Keratinocyte (primary cell): ENCODE measurements at regions not wholly inside any gene's neighbourhood (a gene's known extent, or its start where the extent isn't known, plus 50 kb on each side); places are given as distances from the start of the nearest gene placed in this dataset.

Source experiments
- DNase-seq: peaks from one replicate; pipeline ENCODE4 v3.0.0-alpha.2; 2011; ENCODE audit warnings: low read depth, missing footprints, low spot score
- FAIRE-seq: peaks from 2 replicates; lab custom pipeline; 2011; peaks lifted over from hg19 to GRCh38; lab: Jason Lieb, UNC
- H2AFZ ChIP-seq: 2 replicates; pipeline ENCODE4 v1.6.0; 2012; ENCODE audit warnings: low read length, control low read depth, inconsistent platforms; ENCODE audit not compliant: control insufficient read depth
- H3K27ac ChIP-seq: 2 replicates; pipeline ENCODE4 v1.5.1; 2011; ENCODE audit warnings: low read length; ENCODE audit not compliant: control insufficient read depth, insufficient read depth
- H3K27me3 ChIP-seq: 3 replicates; pipeline ENCODE4 v1.6.0; 2011; ENCODE audit warnings: low read length; ENCODE audit not compliant: control insufficient read depth, insufficient read depth; ENCODE audit errors: extremely low read depth
- H3K36me3 ChIP-seq, 2 experiments: 2 replicates in 1 of 2; 3 replicates in 1 of 2; pipeline ENCODE4 v1.5.1; 2011; ENCODE audit warnings: low read length in 2 of 2, mild to moderate bottlenecking in 1 of 2; ENCODE audit not compliant: control insufficient read depth in 2 of 2, insufficient read depth in 2 of 2; ENCODE audit errors: extremely low read depth in 1 of 2
- H3K4me1 ChIP-seq: 3 replicates; pipeline ENCODE4 v1.5.1; 2011; ENCODE audit warnings: low read length; ENCODE audit not compliant: control insufficient read depth, insufficient read depth; ENCODE audit errors: extremely low read depth
- H3K4me2 ChIP-seq: 3 replicates; pipeline ENCODE4 v1.6.0; 2011; ENCODE audit warnings: low read depth, low read length; ENCODE audit not compliant: control insufficient read depth, insufficient read depth; ENCODE audit errors: extremely low read depth
- H3K4me3 ChIP-seq, 3 experiments: fragments of 200-600 bp in 1 of 3; sonication (generic) in 1 of 3; 2 replicates in 2 of 3; 3 replicates in 1 of 3; pipeline ENCODE4 v1.5.1; 2011 to 2016; ENCODE audit warnings: low read length in 3 of 3, mild to moderate bottlenecking in 3 of 3, control low read depth in 2 of 3, inconsistent platforms in 1 of 3, low read depth in 1 of 3, mixed read lengths in 1 of 3, mixed run types in 1 of 3, moderate library complexity in 1 of 3; ENCODE audit not compliant: control insufficient read depth in 2 of 3, insufficient read depth in 2 of 3; ENCODE audit errors: extremely low read depth in 1 of 3
- H3K79me2 ChIP-seq: 2 replicates; pipeline ENCODE4 v1.6.0; 2012; ENCODE audit warnings: low read length; ENCODE audit not compliant: control insufficient read depth, insufficient read depth
- H3K9ac ChIP-seq: 3 replicates; pipeline ENCODE4 v1.6.0; 2011; ENCODE audit warnings: low read length; ENCODE audit not compliant: control insufficient read depth, insufficient read depth; ENCODE audit errors: extremely low read depth
- H3K9me1 ChIP-seq: 3 replicates; pipeline ENCODE4 v1.6.0; 2011; ENCODE audit warnings: low read length; ENCODE audit not compliant: control insufficient read depth, insufficient read depth; ENCODE audit errors: extremely low read depth
- H3K9me3 ChIP-seq: 2 replicates; pipeline ENCODE4 v1.5.1; 2012; ENCODE audit warnings: low read depth, low read length; ENCODE audit not compliant: control insufficient read depth
- H4K20me1 ChIP-seq: 3 replicates; pipeline ENCODE4 v1.6.0; 2011; ENCODE audit warnings: low read length; ENCODE audit not compliant: control insufficient read depth, insufficient read depth; ENCODE audit errors: extremely low read depth
- CTCF ChIP-seq, 3 experiments: IDR thresholded peaks in 1 of 3; conservative IDR thresholded peaks in 1 of 3; optimal IDR thresholded peaks in 1 of 3; 2 replicates in 2 of 3; 3 replicates in 1 of 3; pipeline versions ENCODE3 to v1.5.1; 2011; ENCODE audit warnings: low read length in 3 of 3, mild to moderate bottlenecking in 3 of 3, moderate library complexity in 2 of 3, control low read depth in 1 of 3, inconsistent platforms in 1 of 3; ENCODE audit not compliant: insufficient read depth in 2 of 3; ENCODE audit errors: extremely low read depth in 1 of 3
- EZH2 ChIP-seq: IDR thresholded peaks from one replicate; pipeline ENCODE4 v1.6.1; 2012; ENCODE audit warnings: inconsistent platforms, mild to moderate bottlenecking, low read length, moderate library complexity
- dilution Hi-C: fragments of 300-500 bp; cut with MboI; formaldehyde crosslinking; loops from one replicate; pipeline ENCODE4 v1.7.0; 2020; ENCODE audit warnings: low sequenced_read_pairs; ENCODE audit not compliant: extremely low pct_ligation_motif_present

GRCh38 chr15:85306946-85307686 is 73.3 kb upstream of the AKAP13 start:
- dilution Hi-C loops = no loop called here

GRCh38 chr15:85307687-85308045 is 72.7 kb upstream of the AKAP13 start:
- Histone ChIP-seq H3K36me3 (no peaks in the 10 kb centered on the region), H4K20me1 (no peaks in the 10 kb centered on the region), H3K4me3 (no peak overlapping the region), H2AFZ (no peak overlapping the region), H3K9me3 (no peaks in the 10 kb centered on the region), H3K9me1 (no peaks in the 10 kb centered on the region), H3K27ac (no peak overlapping the region), H3K4me1 (no peaks in the 10 kb centered on the region), H3K27me3 (no peaks in the 10 kb centered on the region), H3K79me2 (no peaks in the 10 kb centered on the region), H3K9ac (no peak overlapping the region), H3K4me2 (no peak overlapping the region)
- FAIRE-seq (no peak), DNase-seq (no peak)
- TF ChIP-seq CTCF (optimal IDR thresholded peaks at IDR 0.05 in 1 of 3, IDR thresholded peaks at IDR 0.05 in 1 of 3, conservative IDR thresholded peaks at IDR 0.05 in 1 of 3; ENCODE audit: extremely low read depth in 1 of 3, insufficient read depth in 2 of 3, low read length in 3 of 3) = no peak
- no peak for TF ChIP-seq EZH2
- dilution Hi-C loops = no loop called here

More at GRCh38 chr15:85306946-85307686, 73.3 kb upstream of the AKAP13 start:
- H3K4me1 ChIP-seq = no peaks in the 10 kb centered on the region
- no peak overlapping the region for H2AFZ ChIP-seq
- H3K9ac ChIP-seq = no peak overlapping the region
- no peaks in the 10 kb centered on the region for H3K79me2 ChIP-seq
- H3K9me1 ChIP-seq = no peaks in the 10 kb centered on the region
- no peak for TF ChIP-seq EZH2
- no peak for TF ChIP-seq CTCF (optimal IDR thresholded peaks at IDR 0.05 in 1 of 3, IDR thresholded peaks at IDR 0.05 in 1 of 3, conservative IDR thresholded peaks at IDR 0.05 in 1 of 3; ENCODE audit: extremely low read depth in 1 of 3, insufficient read depth in 2 of 3, low read length in 3 of 3)
- no peak for DNase-seq
- H3K27me3 ChIP-seq = no peaks in the 10 kb centered on the region
- no peak overlapping the region for H3K4me2 ChIP-seq
- H4K20me1 ChIP-seq = no peaks in the 10 kb centered on the region
- H3K27ac ChIP-seq = no peak overlapping the region
- no peak overlapping the region for H3K4me3 ChIP-seq
- no peak for FAIRE-seq
- no peaks in the 10 kb centered on the region for H3K9me3 ChIP-seq
- no peaks in the 10 kb centered on the region for H3K36me3 ChIP-seq
